ENCODE measurements at regions not wholly inside any gene's neighbourhood (a gene's known extent, or its start where the extent isn't known, plus 50 kb on each side); places are given as distances from the start of the nearest gene placed in this dataset.
"Not testable (repeated sequence)": the region's sequence is repeated elsewhere in the genome, so short reads cannot be mapped to it uniquely, and the experiment has no call there.

DNA sequence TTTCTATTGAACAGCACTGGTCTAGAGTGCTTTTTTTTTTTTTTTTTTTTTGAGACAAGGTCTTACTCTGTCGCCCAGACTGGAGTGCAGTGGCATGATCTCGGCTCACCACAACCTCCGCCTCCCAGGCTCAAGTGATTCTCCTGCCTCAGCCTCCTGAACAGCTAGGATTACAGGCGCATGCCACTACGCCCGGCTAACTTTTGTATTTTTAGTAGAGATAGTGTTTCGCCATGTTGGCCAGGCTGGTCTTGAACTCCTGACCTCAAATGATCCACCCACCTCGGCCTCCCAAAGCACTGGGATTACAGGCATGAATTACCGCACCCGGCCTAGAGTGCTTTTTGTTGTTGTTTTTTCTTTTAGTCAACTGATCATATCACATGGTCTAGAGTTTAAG lies 79.0 kb upstream of the LRPPRC start:
- TF ChIP-seq, protein P1, sequence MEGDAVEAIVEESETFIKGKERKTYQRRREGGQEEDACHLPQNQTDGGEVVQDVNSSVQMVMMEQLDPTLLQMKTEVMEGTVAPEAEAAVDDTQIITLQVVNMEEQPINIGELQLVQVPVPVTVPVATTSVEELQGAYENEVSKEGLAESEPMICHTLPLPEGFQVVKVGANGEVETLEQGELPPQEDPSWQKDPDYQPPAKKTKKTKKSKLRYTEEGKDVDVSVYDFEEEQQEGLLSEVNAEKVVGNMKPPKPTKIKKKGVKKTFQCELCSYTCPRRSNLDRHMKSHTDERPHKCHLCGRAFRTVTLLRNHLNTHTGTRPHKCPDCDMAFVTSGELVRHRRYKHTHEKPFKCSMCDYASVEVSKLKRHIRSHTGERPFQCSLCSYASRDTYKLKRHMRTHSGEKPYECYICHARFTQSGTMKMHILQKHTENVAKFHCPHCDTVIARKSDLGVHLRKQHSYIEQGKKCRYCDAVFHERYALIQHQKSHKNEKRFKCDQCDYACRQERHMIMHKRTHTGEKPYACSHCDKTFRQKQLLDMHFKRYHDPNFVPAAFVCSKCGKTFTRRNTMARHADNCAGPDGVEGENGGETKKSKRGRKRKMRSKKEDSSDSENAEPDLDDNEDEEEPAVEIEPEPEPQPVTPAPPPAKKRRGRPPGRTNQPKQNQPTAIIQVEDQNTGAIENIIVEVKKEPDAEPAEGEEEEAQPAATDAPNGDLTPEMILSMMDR (IDR thresholded peaks at IDR 0.05), result not testable (repeated sequence)
- TF ChIP-seq POLR2AphosphoS5, POLR2A (IDR thresholded peaks at IDR 0.05): not testable (repeated sequence)
